NCI-H510A (cell line): ENCODE measurements at regions not wholly inside any gene's neighbourhood (a gene's known extent, or its start where the extent isn't known, plus 50 kb on each side); places are given as distances from the start of the nearest gene placed in this dataset.

Source experiments
- DNase-seq: peaks from one replicate; lab custom pipeline; 2025; lab: John Stamatoyannopoulos, UW

DNA sequence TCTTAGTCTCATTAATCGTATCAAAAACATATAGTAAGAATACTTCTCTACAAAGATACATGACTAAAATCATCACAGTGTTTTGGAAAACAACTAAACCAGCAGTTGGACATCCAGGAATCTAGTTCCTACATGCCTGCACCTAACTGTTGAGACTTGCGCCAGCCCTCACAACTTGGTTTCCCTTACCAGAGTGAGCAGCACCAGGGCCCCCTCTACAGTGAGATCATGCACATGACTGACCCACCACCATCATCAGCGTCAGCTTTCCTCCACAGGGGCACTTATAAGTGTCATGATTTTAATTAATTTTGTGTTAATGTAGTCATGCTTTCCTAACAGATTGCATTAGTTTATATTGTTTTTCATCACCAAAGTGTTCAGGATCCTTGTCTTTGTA is 1322.0 kb downstream of the EFNB2 start:
- no peak for DNase-seq

DNA sequence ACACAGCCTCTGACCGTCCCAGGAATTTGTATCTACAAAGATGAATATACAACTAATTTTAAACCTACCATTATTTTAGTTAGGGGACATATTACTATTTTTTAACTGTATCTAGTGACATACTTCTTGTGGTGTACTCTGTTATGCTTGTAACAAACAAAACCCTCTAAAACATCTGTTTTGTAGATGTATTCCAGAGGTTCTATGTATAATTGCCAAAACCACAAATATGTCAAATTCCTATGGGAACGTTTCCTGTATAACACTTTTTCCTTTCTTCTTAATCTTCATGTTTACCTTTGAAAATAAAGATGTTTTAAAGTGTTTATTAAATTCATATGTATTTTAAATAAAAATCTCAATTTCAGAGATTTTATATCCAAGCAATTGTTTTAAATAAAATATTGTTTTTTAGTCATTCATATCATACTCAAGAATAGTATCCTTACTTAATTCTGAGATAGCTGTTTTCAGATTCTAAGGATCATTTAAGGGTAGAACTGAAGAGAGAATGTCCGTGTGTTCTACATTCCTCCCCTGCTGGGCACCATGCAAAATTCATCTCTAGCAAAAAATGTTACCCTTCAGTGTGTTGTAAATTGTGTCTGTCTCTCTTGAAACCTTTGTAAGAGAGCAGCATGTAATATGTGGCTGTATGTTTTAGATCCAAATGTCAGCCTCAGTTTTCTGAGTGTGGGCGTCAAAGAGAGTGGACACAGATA is 1327.7 kb downstream of the EFNB2 start:
- no peak for DNase-seq

DNA sequence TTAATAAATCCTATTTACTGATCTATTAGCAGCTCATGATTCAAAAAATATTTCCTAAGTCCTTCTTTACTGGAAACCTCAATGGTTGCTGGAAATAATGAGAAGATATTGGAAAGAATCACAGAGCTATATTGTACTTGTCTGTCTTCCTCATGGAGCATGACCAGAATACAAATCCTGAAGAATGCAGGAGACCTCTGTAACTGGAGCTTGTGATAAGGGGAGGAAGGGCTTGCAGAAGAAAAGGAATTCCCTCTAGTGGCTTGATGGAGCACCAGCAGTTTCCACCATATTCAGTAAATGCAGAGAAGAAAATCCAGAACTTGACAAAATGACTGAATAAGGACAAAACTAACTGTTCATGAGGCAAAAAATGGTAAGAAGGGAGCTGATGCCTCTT is 1333.1 kb downstream of the EFNB2 start:
- DNase-seq, result no peak

DNA sequence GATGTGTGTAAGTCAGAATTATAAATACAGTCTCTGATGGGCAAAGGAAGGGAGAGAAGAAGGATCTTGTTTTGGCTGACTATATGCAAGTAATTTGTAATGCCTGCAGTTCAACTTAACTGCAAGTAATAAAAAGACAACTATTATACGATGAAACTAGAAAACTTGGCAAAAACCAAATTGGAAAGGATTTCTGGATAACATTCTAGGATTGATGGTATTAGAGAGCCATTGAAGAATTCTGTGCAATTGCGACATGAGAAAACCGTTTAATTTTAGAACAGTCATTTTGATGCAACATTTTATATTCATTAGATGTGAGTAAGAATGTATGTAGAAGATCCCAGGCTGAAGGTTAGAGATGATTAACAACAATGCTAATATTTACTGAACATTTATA is 1334.1 kb downstream of the EFNB2 start:
- no peak for DNase-seq

DNA sequence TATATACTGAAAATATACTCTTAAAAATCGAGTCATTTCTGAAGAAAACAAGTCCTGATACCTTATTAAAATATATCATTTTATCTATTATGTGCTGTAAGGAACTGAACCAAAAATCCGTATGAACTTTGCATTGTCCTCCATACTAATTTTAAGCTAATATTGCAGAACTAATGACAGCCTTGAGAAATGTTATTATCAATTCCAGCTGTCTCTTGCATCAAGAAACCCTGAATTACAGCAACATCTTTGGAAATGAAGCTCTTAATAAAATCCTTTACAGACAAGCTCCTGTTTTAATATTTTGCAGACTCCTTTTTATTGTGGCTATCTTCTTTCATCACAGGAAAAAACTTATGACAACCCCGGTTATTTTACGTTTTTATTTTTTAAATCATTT is 1335.3 kb downstream of the EFNB2 start:
- no peak for DNase-seq

DNA sequence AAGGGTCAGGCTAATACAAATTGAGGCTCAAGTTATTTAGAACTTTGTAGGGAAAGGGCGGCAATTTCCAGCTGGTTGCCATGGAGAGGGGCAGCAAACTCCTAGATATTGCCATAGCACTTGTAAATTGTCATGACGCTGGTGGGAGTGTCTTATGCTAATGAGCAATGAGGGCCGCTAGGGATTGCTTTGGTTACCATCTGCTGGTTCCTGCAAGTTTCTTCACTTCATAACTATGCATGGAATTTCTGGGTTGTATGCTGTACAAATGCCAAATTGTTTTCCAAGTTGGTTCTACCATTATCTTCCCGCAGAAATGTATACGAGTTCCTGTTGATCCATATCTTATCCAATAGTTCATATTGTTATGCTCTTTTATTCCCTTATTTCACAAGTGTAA is 1339.4 kb downstream of the EFNB2 start:
- DNase-seq, result no peak

DNA sequence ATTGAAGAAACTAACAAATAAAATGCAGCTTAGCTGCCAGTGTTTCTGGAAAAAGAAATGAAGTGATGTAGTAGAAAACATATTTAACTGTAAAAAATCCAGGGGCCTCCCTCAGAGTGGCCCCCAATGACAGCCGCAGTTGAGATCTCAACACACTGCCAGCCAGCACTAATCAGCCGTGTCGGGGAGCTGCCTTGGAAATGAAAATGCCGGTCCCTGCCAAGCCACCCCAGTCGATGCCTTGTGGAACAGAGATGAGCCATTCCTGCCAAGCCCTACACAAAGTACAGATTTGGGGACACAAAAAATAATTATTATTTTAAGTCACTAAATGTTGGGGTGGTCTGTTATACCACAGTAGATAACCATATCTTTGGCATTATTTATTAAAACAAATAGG is 1342.4 kb downstream of the EFNB2 start:
- no peak for DNase-seq

DNA sequence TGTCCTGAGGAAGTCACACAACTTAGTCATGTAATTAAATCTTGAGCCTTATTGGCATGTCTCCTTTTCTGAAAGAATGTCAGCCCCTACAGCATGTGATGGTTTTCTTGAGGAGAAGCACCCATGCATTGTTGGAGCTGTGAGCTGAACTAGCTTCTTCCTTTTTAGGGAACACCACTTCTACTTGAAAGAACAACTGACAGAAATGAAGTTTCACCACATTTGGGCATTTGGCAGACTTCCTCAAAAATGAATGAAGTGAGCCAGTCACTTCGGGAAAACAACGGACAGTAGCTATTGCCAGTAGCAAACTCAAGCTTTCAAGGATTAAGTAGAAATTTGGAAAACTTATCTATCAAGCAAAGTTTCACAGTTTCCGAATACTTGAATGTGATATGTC is 1351.3 kb downstream of the EFNB2 start:
- no peak for DNase-seq

DNA sequence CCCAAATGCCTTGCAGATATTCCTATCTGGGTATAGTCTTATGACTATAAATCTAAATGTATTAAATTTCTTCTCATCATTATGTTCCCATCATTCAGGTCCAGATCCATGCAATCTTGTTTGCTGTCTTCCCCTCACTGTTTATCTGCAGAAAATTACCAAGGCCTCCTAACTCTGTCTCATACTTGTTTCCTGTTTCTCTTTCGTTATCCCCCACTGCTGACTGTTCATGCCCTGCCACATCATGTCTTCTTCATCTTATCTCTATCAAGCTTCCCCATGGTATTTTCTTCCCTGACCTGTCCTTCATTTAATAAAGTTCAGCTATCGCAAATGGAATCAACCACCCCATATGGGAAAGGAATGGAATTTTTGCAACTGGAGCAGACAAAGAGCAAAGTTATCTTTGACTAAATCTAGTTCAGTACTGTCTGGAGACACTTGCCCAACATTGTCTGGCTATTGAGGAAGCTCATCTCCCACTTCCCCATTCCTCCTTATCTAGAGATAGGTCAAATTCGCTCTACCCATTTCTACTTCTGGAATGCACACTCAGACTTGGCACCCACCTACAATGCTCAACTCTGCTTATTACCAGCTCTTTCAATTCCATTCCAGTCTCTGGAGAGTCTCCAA is 1358.1 kb downstream of the EFNB2 start:
- no peak for DNase-seq

DNA sequence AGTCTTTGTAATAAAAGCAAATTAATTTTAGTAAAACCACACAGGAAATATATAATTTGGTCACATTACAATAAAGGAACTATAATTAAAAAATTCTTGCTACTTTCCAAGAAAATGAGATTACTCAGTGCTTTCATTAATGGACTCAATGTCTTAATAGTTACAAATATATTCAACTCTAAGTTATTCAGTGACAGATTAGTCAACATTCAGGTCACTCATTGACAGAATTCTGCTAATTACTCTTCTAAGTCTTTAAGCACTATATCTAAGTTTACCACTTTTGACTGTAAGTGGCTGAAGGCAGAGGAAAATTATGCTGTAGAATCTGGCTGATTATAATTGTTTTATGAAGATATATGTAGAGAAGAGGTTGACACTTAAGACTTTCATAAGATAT is 1365.0 kb downstream of the EFNB2 start:
- DNase-seq, result no peak

DNA sequence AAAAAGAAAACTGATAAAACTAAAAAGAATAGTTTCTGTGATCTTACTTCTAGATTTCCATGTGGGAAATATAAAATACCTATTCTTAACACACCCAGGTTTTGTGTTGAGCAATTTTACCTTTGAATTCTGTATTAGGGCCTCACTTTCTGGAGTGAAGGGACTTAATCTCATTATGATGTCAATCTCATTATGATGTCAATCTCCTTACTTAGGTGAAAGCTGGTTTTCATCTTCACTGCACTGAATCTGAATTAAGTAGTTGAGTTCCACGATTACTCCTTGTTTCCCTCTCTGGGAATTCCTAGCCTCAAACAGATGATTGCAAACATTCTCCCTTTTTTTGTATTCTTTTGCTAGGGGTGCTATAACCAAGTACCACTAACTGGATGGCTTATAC is 1367.2 kb downstream of the EFNB2 start:
- no peak for DNase-seq

DNA sequence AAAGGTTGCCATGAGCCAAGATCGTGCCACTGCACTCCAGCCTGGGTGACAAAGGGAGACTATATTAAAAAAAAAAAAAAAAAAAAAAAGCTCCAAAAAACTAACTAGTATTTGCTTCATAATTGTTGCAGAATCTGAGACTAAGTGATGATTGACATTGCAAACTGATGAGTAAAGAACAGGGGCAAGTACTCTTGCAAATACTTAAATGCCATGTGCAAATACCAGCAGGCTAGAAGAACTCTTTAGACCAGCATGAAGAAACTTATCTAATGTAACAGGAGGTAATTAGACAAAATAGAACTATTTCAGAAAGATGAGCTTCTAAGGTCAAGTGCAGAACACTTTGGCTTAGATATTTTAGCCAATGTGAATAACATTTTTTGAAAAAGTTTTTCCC is 1368.1 kb downstream of the EFNB2 start:
- no peak for DNase-seq

DNA sequence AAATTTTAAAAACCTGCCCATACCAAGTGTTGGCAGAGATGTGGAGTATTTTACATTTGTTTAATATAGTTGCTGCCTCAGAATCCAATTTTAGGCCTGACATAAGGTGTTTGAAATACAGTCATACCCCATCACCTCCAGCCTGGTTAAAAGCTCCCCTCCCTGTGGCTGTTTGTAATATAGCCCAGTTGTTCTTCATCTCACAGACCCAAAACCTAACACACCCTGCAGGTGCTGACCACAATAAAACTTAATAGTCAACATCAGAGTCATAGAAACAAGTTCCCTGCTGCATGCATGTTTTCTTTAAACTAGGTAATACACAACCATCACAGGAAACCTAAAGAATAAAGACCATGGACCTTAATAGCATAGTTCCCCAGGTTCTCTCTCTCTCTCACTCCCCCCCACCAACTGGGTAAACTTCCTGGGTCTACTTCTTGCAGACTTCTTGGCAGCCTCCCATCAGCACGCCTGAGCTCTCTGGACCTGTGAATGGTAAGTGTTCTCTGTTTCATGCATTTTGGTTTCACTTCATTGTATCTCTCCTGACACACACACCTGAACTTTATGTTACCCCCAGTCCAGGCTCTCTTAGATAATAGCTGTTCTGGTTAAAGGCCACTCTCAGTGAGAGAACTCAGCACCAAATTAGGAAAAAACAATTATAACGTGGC is 1369.9 kb downstream of the EFNB2 start:
- no peak for DNase-seq

DNA sequence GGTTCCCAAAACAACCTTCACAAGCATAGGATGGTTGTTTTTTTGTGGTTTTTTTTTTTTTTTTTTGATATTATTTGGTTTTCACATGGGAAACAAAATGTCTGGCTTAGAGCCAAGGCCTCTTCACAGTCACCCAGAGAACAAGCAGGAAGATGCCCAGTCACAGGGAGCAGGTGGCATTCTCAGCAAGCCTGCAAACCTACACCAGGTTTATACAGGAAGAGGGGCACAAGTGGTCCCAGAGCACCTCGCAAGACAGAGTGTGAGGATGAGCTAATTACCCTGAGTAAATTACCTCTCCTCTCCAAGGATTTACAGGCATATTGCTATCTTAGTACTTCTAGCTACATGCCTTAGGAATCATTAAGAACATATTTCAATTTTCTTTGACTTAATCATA is 1375.6 kb downstream of the EFNB2 start:
- DNase-seq, result peak; percentile 46

DNA sequence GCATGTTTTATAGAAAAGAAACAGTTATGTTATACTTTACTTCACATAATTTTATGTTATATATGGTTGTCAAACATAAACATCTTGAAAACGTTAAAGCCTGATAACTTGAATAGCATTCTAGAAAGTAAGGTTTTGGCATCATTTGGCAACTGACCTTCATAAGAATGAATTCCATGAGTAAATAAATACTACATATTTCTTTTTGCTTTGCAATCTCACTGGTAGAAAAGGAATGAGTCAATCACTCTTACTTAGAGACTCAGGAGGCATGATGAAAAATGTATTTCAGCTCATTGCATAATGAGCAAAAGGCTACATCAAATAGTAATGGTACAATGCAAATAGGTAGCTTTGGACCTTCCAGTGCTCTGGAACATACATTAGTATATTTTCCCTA is 1381.9 kb downstream of the EFNB2 start:
- DNase-seq, result no peak

DNA sequence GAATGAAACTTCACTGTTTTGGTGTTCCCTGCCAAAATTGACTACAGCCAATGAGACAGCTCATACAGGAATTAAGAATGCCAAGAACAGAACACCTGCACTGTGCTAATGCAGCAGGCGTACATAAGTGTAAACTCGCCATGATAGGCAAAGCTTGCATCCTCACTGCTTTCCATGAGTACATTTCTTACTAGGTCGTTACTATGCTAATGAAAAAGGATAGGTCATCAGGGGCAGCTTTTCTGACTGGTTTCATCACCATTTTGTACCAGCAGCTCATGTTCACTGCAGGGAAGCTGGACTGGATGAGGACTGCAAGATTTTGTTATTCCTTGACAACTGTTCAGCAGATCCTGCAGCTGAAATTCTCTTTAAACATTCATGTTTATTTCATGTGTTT is 1383.8 kb downstream of the EFNB2 start:
- DNase-seq, result no peak

DNA sequence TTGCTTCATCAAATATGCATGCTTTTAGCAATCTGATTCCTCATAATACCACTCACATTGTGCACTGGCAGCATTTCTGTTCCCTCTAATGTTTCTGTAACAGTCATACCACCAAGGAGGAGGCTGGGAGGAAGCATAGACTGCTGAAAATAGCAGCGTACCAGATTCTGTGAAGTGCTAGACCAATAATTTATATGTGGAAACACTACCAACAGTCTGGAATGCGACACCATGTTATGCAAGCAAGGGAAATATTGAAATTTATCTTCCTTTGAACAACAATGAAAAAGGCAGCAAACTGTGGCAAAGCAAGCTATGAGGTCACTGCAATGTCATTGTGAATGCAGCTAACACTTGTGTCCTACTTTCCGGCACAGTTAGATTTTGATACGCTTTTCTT is 1388.0 kb downstream of the EFNB2 start:
- DNase-seq, result no peak

DNA sequence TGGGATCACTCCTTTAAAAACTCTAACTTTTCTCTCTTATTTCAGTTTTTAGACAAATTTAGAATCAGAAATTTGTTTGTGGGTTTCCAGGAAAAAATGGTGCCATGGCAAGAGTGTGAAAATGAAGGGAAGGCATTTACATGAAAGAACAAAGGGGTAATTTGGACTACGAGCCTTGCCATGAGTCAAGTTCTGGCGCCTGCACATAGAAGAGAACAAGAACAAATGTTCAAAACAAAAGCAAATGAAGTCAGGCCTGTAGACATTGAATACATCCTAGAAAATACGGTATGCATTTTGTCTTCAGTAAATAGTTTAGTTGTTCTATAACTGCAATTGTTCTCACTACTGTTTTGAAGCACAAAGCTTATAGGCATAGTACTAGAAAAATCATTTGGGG is 1390.5 kb downstream of the EFNB2 start:
- no peak for DNase-seq

DNA sequence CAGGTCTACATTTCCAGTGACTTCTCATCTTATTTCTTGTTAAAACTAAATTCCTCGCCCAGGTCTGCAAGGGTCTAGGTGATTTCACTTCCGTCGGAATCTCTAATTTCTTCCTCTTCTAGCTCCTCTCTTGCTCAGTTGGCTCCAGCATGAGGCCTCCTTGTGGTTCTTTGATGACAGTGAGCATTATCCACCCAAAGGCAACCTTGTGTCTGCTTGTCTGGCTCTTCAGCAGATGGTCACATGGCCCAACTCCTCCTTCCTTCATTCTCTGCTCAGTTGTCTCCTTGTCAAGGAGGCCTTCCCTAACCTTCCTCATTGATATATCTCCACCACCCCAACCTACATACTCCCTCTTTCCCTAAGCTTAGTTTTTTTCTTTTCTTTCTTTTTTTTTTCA is 1391.4 kb downstream of the EFNB2 start:
- DNase-seq, result no peak

DNA sequence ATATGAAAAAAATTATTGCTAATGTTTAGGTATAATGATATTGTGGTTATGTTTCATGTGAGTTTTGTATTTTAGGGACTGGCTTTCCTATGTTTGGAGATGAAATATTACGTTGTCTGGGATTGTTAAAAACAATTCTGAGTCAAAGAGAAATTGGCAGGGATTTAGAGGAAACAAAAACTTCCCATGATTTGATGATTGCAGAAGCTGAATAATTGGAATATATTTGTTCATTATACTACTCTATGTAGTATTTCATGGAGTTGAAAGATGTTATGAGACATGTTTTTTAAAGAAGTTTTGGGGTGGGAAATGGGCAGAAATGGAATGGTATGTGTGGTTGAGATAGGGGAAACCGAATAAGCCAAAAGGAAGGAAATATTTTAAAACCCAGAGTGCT is 1392.9 kb downstream of the EFNB2 start:
- DNase-seq, result no peak

DNA sequence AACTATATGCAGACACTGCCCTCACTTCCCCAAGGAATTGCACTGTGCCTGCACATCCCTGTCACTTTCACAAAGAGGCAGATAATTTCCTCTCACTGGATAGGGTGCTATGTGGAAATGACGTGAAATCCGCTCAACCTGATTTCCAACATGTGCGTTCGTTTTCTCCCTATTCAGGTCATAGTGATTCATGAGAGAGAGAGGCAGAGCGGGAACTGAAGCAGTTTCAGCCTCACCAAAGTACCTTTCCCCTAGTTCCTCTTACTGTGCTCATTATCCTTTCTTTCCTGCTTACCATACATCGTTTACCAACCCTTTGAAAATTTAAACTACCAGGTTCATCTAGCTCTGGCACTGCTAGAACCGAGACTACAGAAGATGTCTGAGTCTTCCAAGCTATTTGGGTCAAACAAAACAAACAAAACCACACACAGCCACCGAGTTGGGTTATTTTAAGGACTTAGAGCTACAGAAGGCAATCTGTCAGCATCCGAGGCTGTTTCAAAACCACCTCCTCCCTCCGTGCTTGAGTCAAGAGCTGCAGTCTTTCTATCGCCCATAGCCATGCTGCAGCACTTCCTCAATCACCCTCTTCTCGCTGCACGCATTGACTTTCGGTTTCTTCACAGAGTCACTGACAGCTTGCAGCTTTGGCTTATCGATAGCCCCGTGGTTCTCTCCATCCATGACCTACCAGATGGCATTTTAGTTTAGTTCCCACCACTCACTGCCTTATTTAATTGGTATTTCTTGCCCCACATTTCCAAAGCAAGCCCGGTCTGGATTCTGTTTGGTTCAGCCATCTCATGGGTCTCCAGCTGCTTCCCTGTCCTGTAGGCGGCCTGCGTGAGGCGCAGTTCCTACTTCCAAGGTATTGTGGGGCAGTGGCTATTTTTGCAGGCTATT is 1395.8 kb downstream of the EFNB2 start:
- DNase-seq, result peak; percentile 52

DNA sequence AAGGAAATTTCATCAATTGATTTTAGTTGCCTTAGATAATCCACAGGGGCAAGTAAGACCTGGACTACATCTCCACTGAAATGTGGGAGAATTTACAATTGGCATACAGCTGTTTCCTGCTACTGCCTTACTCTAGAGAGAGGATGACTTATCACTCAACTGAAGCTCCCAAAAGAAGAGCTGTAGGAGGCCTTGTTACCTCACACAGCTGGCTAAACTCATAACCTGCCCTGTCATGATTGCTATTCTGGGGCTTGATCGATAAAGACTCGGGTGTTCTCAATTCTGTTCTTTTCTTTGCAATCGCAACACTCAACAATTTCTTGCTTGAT is 1396.4 kb downstream of the EFNB2 start:
- no peak for DNase-seq
